T-helper 2 cell treated with Interferon-gamma antibody and Interleukin-4, amounts not matched to agents 100 ng/mL and 5 ng/mL, for 36 hours (primary cell): ENCODE measurements at regions not wholly inside any gene's neighbourhood (a gene's known extent, or its start where the extent isn't known, plus 50 kb on each side); places are given as distances from the start of the nearest gene placed in this dataset.
"Not testable (repeated sequence)": the region's sequence is repeated elsewhere in the genome, so short reads cannot be mapped to it uniquely, and the experiment has no call there.

Source experiments
- intact Hi-C: fragments of 100-400 bp; cut with micrococcal nuclease; formaldehyde crosslinking; loops from one replicate; pipeline ENCODE4 v1.15.1; 2023

- intact Hi-C loops, result no loop called here
Measured at GRCh38 chr10:90023950-90024349, 322.6 kb downstream of the KIF20B start.

- intact Hi-C loops, result no loop called here
Measured at GRCh38 chr10:90028312-90028711, 326.9 kb downstream of the KIF20B start.

GRCh38 chr10:90031776-90032175, 330.4 kb downstream of the KIF20B start:
- intact Hi-C loops, result no loop called here

GRCh38 chr10:90032519-90032918, 331.1 kb downstream of the KIF20B start:
- intact Hi-C loops, result no loop called here

- intact Hi-C loops, result not testable (repeated sequence)
Measured at GRCh38 chr10:90034862-90035261, 333.5 kb downstream of the KIF20B start.

GRCh38 chr10:90041585-90041984, 340.2 kb downstream of the KIF20B start:
- intact Hi-C loops, result no loop called here

GRCh38 chr10:90042075-90042474, 340.7 kb downstream of the KIF20B start:
- intact Hi-C loops, result no loop called here

GRCh38 chr10:90047243-90047729, 345.9 kb downstream of the KIF20B start:
- intact Hi-C loops, result no loop called here

GRCh38 chr10:90051053-90051452, 349.7 kb downstream of the KIF20B start:
- intact Hi-C loops, result no loop called here

- intact Hi-C loops, result no loop called here
Measured at GRCh38 chr10:90051474-90051873, 350.1 kb downstream of the KIF20B start.

GRCh38 chr10:90062786-90063185, 361.4 kb downstream of the KIF20B start:
- intact Hi-C loops, result no loop called here

GRCh38 chr10:90064295-90064694, 362.9 kb downstream of the KIF20B start:
- intact Hi-C loops, result no loop called here

- intact Hi-C loops, result no loop called here
Measured at GRCh38 chr10:90066435-90066834, 365.0 kb downstream of the KIF20B start.

GRCh38 chr10:90075995-90076394, 374.6 kb downstream of the KIF20B start:
- intact Hi-C loops, result no loop called here

GRCh38 chr10:90079819-90080218, 378.4 kb downstream of the KIF20B start:
- intact Hi-C loops, result no loop called here

- intact Hi-C loops, result not testable (repeated sequence)
Measured at GRCh38 chr10:90086606-90087190, 385.3 kb downstream of the KIF20B start.

- intact Hi-C loops, result no loop called here
Measured at GRCh38 chr10:90087197-90088023, 386.0 kb downstream of the KIF20B start.

- intact Hi-C loops, result no loop called here
Measured at GRCh38 chr10:90088024-90088317, 386.6 kb downstream of the KIF20B start.

- intact Hi-C loops, result no loop called here
Measured at GRCh38 chr10:90089719-90090118, 388.3 kb downstream of the KIF20B start.

- intact Hi-C loops, result no loop called here
Measured at GRCh38 chr10:90096196-90096595, 394.8 kb downstream of the KIF20B start.

- intact Hi-C loops, result not testable (repeated sequence)
Measured at GRCh38 chr10:90107581-90107980, 406.2 kb downstream of the KIF20B start.

GRCh38 chr10:90111671-90112070, 410.3 kb downstream of the KIF20B start:
- intact Hi-C loops, result no loop called here

- intact Hi-C loops, result no loop called here
Measured at GRCh38 chr10:90112681-90113080, 411.3 kb downstream of the KIF20B start.
